ENCODE measurements at regions not wholly inside any gene's neighbourhood (a gene's known extent, or its start where the extent isn't known, plus 50 kb on each side); places are given as distances from the start of the nearest gene placed in this dataset.
A peak's percentile ranks its signal among the peaks of the same experiment; 100 is the strongest.

DNA sequence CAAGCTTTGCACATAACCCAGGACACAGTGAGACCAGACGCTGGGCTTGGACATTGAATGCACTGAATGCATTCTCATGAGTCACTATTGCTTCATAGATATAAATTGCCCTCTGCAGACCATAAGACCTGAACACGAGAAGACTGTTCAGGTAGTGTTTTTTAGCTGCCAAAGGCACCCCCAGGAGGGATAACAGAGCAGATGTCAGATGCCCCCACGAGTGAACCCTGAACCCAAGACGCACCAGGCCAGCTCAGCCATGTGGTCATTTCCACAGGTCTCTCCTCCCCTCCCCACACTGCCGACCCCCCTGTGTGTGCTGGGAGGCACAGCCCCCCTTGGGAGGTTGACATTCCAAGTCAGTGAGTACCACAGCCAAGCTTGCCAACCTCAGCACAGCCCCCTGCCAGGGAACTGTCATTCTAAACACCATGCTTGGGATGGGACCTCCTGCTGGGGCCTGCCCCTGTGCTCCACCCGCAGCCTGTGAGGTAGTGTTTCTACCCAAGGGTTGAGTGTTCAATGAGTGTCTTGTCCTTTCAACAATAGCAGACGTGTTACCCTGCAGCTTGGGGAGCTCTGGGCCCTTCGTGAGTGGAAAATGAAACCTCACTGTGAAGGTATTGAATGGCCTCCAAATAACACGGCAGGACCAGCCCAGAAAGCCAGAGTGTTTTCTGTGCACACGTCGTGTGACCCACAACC is 68.2 kb downstream of the PSMG1 start:
- peaks cover 6% of the 10 kb centered on the region for H3K4me1 ChIP-seq (ENCODE audit: low read depth)
- no peak overlapping the region for H3K27ac ChIP-seq
- H3K9me3 ChIP-seq (ENCODE audit: low read depth) = no peaks in the 10 kb centered on the region
- TF ChIP-seq, protein P1, sequence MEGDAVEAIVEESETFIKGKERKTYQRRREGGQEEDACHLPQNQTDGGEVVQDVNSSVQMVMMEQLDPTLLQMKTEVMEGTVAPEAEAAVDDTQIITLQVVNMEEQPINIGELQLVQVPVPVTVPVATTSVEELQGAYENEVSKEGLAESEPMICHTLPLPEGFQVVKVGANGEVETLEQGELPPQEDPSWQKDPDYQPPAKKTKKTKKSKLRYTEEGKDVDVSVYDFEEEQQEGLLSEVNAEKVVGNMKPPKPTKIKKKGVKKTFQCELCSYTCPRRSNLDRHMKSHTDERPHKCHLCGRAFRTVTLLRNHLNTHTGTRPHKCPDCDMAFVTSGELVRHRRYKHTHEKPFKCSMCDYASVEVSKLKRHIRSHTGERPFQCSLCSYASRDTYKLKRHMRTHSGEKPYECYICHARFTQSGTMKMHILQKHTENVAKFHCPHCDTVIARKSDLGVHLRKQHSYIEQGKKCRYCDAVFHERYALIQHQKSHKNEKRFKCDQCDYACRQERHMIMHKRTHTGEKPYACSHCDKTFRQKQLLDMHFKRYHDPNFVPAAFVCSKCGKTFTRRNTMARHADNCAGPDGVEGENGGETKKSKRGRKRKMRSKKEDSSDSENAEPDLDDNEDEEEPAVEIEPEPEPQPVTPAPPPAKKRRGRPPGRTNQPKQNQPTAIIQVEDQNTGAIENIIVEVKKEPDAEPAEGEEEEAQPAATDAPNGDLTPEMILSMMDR (IDR thresholded peaks at IDR 0.05; ENCODE audit: low read depth, low read length) = no peak
- H3K36me3 ChIP-seq = no peaks in the 10 kb centered on the region
- peak in 1 of 2 donors; percentile 68 for DNase-seq (ENCODE audit: low read depth in 1 of 2, low spot score in 1 of 2)
- no peak overlapping the region for H3K4me3 ChIP-seq
- no peaks in the 10 kb centered on the region for H3K27me3 ChIP-seq

DNA sequence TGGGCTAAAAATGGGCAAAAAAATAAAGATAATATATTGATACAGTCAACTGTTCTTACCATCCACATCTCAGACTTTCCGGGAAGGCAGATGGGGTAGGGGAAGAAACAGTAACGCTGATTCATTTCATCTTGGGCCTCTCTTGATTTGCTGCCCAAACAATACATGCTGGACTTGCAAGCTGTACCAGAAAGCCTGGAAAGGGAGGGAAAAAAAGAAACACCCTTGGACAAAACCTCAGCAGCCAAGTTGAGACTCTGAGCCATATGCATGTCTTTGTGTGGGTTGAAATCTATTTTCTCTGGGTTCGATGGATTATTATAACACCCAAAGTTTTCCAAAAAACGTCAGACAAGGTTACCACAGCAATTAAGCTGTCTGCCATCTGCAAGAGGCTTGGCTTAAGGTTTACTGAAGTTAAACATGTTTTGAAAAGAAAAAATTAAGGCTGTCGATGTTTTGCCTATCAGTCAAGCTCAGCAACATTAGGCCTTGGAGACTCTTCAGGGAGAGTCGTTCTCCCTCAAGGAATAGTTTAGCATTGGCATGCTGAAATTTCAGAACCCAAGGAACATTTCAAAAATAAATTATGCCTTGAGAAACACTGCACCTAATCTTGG is 71.2 kb downstream of the PSMG1 start:
- no peak overlapping the region for H3K27ac ChIP-seq
- TF ChIP-seq, protein P1 (IDR thresholded peaks at IDR 0.05; ENCODE audit: low read depth, low read length) = no peak
- peak in 1 of 2 donors; percentile 49 for DNase-seq (ENCODE audit: low read depth in 1 of 2, low spot score in 1 of 2)

DNA sequence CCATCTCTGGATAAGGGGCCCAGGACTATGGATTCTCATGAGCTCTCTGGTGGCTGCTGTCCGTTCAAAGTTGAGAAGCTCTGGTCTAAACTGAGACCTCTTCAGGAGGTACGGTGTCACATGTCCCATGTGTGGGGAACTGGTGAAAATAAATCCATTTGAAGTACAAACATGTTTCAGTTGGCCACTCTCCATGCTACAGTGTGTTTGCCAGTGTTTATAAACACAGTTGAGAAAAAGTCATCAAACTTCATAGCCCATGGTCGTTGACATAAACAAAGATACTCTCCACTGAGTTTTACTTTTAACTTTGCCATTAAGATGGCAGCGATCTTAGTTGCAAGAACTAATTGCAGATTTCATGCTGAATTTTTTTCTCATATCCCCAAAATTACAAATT is 72.8 kb downstream of the PSMG1 start:
- DNase-seq (ENCODE audit: low read depth in 1 of 2, low spot score in 1 of 2) = no peak
- Histone ChIP-seq H3K27ac (no peak overlapping the region), H3K36me3 (no peaks in the 10 kb centered on the region), H3K4me1 (ENCODE audit: low read depth) (peaks cover 6% of the 10 kb centered on the region), H3K4me3 (no peak overlapping the region), H3K27me3 (no peaks in the 10 kb centered on the region), H3K9me3 (ENCODE audit: low read depth) (no peaks in the 10 kb centered on the region)
- TF ChIP-seq, protein P1 (IDR thresholded peaks at IDR 0.05; ENCODE audit: low read depth, low read length) = no peak

More for the DNA sequence above, 71.2 kb downstream of the PSMG1 start:
- Histone ChIP-seq H3K4me1 (ENCODE audit: low read depth) (peaks cover 6% of the 10 kb centered on the region), H3K27me3 (no peaks in the 10 kb centered on the region), H3K9me3 (ENCODE audit: low read depth) (no peaks in the 10 kb centered on the region), H3K4me3 (no peak overlapping the region), H3K36me3 (no peaks in the 10 kb centered on the region)

DNA sequence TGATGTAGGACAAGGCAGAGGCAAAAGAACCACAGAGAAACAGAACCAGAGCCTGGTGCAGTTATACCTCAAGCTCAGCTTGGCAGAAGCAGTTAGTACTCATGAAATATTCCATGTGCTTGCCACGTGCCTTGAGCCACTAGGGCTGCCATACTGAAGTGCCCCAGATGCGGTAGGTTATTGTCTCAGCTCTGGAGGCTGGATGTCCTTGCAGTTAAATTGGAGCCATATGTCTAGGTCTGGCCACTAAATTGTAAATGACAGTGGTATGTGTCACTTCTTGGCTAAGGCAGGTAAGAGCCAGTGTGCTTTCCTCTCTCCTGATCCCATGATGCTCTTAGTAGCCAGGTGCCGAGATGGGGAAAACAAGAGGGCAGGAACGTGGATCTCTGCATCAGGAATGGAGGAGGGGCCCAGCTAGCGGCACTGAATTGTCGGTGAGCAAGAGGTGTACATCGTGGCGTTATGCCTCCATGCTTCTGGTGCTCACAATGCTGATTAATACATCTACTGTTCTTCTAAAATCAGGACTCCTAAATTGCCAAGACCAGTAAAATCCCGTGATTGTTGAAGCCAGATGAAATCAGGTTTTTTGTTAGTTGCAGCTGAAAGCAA is 73.5 kb downstream of the PSMG1 start:
- no peaks in the 10 kb centered on the region for H3K36me3 ChIP-seq
- peaks cover 6% of the 10 kb centered on the region for H3K4me1 ChIP-seq (ENCODE audit: low read depth)
- no peaks in the 10 kb centered on the region for H3K27me3 ChIP-seq
- no peak overlapping the region for H3K4me3 ChIP-seq
- no peak for DNase-seq (ENCODE audit: low read depth in 1 of 2, low spot score in 1 of 2)
- no peaks in the 10 kb centered on the region for H3K9me3 ChIP-seq (ENCODE audit: low read depth)
- TF ChIP-seq, protein P1 (IDR thresholded peaks at IDR 0.05; ENCODE audit: low read depth, low read length) = no peak
- no peak overlapping the region for H3K27ac ChIP-seq

DNA sequence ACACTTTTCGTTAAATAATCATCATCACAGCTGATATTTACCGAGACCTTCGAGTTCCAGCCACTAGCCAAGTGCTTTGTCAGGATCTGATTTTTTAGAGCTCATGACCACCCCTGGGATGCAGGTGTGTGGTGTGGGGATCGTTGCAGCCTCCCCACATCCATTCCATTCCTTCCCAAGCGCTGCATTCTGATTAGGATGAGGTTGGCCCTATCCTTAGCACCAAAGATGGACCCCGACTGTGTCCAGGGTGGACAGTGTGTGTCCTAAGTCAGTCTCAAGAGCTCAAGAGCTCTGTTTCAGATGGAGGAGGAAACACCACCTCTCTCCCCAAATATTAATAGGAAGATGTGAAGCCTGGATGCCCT is 74.1 kb downstream of the PSMG1 start:
- no peak overlapping the region for H3K4me3 ChIP-seq
- H3K36me3 ChIP-seq = no peaks in the 10 kb centered on the region
- H3K9me3 ChIP-seq (ENCODE audit: low read depth) = no peaks in the 10 kb centered on the region
- no peak for DNase-seq (ENCODE audit: low read depth in 1 of 2, low spot score in 1 of 2)
- TF ChIP-seq, protein P1 (IDR thresholded peaks at IDR 0.05; ENCODE audit: low read depth, low read length) = no peak
- H3K27me3 ChIP-seq = no peaks in the 10 kb centered on the region
- no peak overlapping the region for H3K27ac ChIP-seq
- peaks cover 6% of the 10 kb centered on the region for H3K4me1 ChIP-seq (ENCODE audit: low read depth)

Measured in cardiac muscle cell (in vitro differentiated cells and primary cell).